OCI-M2 (cell line): ENCODE measurements at regions not wholly inside any gene's neighbourhood (a gene's known extent, or its start where the extent isn't known, plus 50 kb on each side); places are given as distances from the start of the nearest gene placed in this dataset.
"Not testable (repeated sequence)": the region's sequence is repeated elsewhere in the genome, so short reads cannot be mapped to it uniquely, and the experiment has no call there.

Experiments
- DNase-seq: peaks from one replicate; lab custom pipeline; 2025; ENCODE audit not compliant: unreplicated experiment; lab: John Stamatoyannopoulos, UW

- DNase-seq, result no peak
These were observed 137.2 kb upstream of the CENPW start for GRCh38 chr6:126202707-126203106.

GRCh38 chr6:126204126-126204525, 135.8 kb upstream of the CENPW start:
- DNase-seq, result no peak

DNA sequence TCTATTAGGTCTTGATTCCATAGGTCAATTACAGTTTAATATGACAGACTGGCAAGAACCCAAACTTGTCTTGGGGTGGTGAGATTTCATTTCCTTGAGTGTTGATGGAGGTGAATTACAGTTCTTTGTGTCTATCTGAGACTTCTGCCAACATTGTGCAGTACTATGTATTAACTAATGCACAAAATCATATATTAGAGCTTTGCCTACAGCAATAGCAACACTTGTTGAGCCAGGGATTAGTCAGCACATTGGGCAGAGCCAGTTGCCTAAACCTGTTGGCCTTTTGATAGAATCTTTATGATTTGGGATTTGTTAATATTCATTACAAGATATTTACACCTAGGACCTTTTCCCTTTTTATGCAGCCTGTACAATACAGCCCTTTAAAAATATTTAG, 135.3 kb upstream of the CENPW start:
- no peak for DNase-seq

DNA sequence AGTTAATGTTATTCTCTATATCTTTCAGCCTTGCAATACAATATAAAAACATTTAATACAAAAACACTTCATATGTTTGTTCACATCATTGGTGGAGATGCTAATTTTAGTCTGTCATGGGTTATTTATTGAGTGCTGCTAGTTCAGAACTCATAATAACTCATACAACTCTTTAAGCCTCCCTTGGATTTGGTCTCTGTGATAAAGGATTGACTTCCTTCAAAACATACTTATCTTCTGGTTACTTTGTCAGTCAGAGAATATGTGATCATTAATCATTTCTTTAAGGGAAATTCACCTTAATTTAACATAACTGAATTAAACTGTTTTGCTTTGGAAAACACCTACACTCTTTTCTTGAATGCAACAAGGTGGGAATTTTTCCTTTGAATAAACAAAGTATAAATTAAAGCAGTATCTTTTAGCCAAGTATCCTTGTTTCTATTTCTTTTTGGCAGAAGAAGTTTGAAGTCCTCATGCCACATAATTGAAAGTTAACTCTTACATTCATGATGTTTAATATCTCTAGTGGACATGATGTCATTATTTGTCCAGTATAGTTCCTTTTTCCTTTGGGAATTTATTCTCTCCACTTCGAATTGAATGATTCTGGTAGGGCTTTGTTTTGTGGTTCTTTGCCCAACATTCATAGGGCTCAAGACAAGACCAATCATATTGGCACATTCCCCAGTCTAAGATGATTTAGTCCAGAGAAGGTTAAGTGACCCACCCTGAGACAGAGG, 133.2 kb upstream of the CENPW start:
- DNase-seq, result no peak

GRCh38 chr6:126210398-126211075, 129.4 kb upstream of the CENPW start:
- no peak for DNase-seq

DNA sequence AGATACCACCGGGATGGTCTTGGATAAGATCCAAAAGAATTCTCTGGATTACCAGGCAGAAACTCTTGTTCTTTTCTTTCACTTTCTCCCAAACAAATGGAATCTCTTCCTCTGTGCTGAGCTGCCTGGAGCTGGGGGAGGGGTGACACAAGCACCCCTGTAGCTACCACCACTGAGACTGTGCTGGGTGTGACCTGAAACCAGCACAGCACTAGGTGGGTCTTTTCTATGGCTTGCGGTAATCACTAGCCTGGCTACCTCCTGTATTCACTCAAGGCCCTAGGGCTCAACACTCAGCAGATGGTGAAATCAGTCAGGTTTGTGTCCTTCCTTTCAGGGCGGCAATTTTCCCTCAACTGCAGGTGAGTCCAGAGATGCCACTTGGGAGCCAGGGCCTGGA, 122.4 kb upstream of the CENPW start:
- DNase-seq, result no peak

- not testable (repeated sequence) for DNase-seq
These were observed 119.0 kb upstream of the CENPW start for GRCh38 chr6:126220901-126221300.

DNA sequence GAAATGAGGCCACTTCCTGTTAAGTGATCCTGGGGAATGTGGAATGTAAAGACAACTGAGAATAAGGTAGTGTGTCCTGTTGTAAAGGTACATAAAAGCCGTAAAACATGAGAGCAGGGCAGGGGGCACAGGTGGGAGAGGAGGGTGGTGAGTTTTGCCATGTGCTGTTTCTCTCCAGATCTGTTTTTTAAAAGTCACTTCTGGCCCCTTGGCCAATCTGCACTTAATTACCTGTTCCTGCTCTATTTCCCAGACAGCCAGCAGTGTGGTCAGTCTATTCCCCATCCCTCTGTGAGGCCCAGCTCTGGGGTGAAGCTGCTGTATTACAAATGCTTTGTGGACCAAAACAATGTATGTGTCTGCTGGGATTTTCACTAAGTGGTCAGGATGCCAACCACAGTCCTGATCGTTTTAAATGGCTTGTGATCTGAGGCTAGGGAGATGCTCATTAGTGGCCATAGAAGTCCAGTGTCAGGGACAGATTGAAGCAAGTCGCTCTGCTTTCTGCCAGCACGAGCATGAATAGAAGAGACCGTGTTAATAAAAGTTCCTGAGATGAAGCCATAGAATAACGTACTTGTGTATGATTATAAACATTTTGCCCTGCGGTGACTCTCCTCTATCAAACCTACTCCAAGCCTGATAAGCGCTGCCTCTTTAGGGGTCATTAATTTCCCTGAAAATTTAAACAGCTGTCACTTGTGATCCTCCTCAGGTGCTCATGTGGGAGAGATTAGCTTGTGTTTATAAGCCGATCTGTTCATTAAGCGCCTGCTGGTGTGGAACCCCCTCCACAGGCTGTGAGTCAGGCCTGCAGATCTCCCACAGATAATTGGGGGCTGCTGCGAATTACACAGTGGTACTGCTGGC, 111.8 kb upstream of the CENPW start:
- no peak for DNase-seq

- DNase-seq, result no peak
These were observed 107.2 kb upstream of the CENPW start for GRCh38 chr6:126232671-126233070.

DNA sequence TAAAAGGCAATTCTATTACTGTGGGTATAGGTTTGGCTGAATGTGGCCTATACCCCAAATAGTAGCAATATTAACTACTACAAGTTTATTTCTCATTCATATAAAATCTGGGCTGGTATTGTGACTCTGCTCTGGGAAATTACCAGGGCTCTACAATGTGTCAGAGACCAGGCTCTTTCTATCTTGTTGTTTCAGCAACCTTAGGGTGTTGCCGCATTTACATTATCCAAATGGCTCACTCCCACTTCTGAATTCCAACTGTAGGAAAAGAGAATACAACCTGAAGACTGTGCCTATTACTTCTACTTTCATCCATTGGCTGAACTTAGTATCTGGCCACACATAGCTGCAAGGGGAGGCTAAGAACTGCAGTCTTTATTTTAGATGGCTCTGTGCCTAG, 106.7 kb upstream of the CENPW start:
- DNase-seq, result no peak

- DNase-seq, result no peak
These were observed 104.6 kb upstream of the CENPW start for GRCh38 chr6:126235363-126235762.

- no peak for DNase-seq
These were observed 94.8 kb upstream of the CENPW start for GRCh38 chr6:126245077-126245476.

DNA sequence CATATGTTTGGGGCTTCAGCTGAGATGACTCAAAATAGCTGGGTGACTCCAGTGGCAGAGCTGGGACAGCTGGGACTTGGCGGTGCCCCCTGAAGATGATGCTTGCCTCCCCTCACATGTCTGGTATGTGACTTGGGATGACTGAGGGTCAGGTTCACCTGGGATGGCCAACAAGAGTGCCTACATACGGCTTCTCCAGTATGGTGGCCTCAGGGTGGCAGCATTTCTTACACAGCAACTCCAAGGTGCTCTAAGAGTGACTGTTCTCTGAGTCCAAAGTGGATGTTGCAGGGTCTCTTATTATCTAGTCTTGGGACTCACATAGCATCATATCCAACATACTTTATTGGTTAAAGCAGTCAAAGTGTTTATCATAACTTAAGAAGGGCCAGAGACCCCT, 87.8 kb upstream of the CENPW start:
- DNase-seq, result no peak

- DNase-seq, result no peak
These were observed 86.5 kb upstream of the CENPW start for GRCh38 chr6:126253431-126253830.

DNA sequence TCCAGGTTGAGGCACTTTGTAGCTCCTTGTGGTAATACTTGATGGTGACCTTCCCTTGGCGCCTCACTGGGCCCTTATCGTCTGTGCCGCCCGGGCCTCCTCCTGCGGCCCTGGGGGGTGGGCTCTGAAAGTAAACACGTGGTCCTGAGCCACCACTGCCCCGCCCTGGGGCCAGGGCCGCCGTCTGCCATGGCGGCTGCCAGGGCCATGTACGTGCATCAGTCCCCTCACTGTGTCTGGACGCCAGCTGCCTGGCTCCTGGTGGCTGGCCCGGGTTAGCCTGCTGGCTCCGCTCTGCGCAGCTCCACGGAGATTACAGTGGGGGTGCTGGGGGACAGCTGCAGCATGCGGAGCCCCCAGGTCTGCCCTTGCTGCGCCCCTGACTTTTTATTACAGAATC, 81.8 kb upstream of the CENPW start:
- DNase-seq, result no peak

GRCh38 chr6:126261792-126262421, 78.0 kb upstream of the CENPW start:
- DNase-seq, result no peak

GRCh38 chr6:126264265-126264664, 75.7 kb upstream of the CENPW start:
- no peak for DNase-seq

- DNase-seq, result no peak
These were observed 73.3 kb upstream of the CENPW start for GRCh38 chr6:126266664-126267063.

DNA sequence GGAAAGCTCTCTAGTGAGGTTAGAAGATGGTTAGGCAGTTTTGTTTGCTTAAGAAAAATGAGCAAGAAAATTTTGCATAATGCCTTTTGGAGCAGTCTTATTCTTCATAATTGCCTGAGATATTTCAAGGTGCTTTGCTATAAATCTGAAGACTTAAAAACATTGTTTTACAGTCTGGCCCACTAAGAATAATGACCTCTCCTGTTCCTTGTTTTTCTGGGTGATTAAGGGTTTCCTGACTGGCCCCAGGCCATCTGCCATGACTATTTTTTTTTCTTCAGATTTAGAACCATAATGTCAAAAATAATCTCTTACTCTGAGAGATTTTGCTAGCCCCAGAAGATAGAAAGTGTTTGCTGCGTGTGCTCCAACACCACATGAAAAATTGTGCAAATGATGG, 72.3 kb upstream of the CENPW start:
- no peak for DNase-seq

GRCh38 chr6:126268092-126268491, 71.8 kb upstream of the CENPW start:
- DNase-seq, result no peak

- DNase-seq, result no peak
These were observed 59.6 kb upstream of the CENPW start for GRCh38 chr6:126280287-126280686.
